ENCODE measurements at regions not wholly inside any gene's neighbourhood (a gene's known extent, or its start where the extent isn't known, plus 50 kb on each side); places are given as distances from the start of the nearest gene placed in this dataset.
A peak's percentile ranks its signal among the peaks of the same experiment; 100 is the strongest.
"Not testable (repeated sequence)": the region's sequence is repeated elsewhere in the genome, so short reads cannot be mapped to it uniquely, and the experiment has no call there.

- Mint-ChIP-seq H3K27me3 (ENCODE audit: low read depth) (peaks cover 7% of the 10 kb centered on the region), H3K27ac (ENCODE audit: unreplicated experiment) (no peak overlapping the region), H3K36me3 (ENCODE audit: low read depth) (peaks cover 3% of the 10 kb centered on the region), H3K4me3 (peak overlapping the region; percentile 41), H3K9me3 (peaks cover 4% of the 10 kb centered on the region), H3K4me1 (no peaks in the 10 kb centered on the region)
- DNase-seq (ENCODE audit: low read depth, low spot score): no peak
- no peak for TF ChIP-seq CTCF (conservative IDR thresholded peaks at IDR 0.05)
Measured at GRCh38 chr1:178036090-178036489, 57.8 kb upstream of the RASAL2 start.

DNA sequence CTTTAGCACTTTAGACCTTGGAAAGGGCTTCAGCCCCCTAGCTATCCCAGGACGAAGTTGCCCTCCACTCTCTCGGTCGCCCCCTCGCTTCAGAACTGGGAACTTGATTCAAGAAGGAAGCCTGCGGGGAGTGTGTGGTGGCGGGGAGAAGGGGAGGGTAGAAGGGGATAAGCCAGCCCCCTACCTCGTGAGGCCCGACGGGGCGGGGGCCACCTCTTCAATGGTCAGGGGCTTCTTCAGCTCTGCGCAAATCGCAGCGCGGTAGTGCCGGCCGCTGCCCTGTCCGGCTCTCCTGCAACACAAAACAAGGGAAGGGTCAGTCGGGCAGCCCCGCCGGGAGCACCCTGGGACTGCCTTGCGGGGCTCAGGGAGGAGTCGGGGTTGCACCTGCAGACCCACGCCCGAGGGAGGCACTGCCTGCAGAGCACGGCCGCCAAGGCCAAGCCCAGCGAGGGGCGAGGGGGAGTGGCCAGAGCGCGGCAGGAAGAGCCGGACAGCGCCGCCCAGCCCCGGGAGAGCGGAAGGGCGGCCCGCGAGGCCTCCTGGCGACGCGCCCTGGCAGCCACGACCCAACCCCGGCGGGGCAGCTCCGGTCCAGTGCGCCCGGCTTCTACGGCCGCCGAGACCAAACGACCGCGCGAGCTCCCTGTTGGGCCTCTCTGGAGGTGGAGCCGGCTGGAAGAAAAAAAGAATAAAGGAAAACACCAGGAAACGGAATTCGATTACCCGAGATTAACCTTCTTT, 56.2 kb upstream of the RASAL2 start:
- Mint-ChIP-seq H3K27me3 (ENCODE audit: low read depth) (peaks cover 7% of the 10 kb centered on the region), H3K4me3 (peak overlapping the region; percentile 72), H3K4me1 (no peaks in the 10 kb centered on the region), H3K27ac (ENCODE audit: unreplicated experiment) (no peak overlapping the region), H3K36me3 (ENCODE audit: low read depth) (peaks cover 5% of the 10 kb centered on the region), H3K9me3 (peaks cover 6% of the 10 kb centered on the region)
- DNase-seq (ENCODE audit: low read depth, low spot score): peak; percentile 68
- peak; percentile 53 for TF ChIP-seq CTCF (conservative IDR thresholded peaks at IDR 0.05)

DNA sequence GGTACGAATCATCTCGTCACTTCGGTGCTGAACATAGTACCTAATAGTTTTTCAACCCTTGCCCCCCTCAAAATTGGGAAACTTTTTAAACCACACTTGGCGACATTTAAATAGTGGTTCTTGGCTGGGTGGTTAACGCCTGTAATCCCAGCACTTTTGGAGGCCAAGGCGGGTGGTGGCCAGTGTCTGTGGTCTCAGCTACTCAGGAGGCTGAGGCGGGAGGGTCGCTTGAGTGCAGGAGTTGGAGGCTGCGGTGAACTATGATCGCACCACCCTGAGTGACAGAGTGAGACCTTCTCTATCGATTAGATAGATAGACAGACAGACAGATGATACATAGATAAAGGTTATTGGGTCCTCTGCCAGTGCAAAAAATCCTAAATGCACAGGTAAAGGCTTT, 55.5 kb upstream of the RASAL2 start:
- TF ChIP-seq CTCF (conservative IDR thresholded peaks at IDR 0.05): no peak
- DNase-seq (ENCODE audit: low read depth, low spot score): no peak
- peaks cover 7% of the 10 kb centered on the region for H3K27me3 Mint-ChIP-seq (ENCODE audit: low read depth)
- no peaks in the 10 kb centered on the region for H3K4me1 Mint-ChIP-seq
- peaks cover 6% of the 10 kb centered on the region for H3K9me3 Mint-ChIP-seq
- H3K4me3 Mint-ChIP-seq: peak overlapping the region; percentile 38
- H3K27ac Mint-ChIP-seq (ENCODE audit: unreplicated experiment): no peak overlapping the region
- H3K36me3 Mint-ChIP-seq (ENCODE audit: low read depth): peaks cover 5% of the 10 kb centered on the region

- Mint-ChIP-seq H3K4me1 (no peaks in the 10 kb centered on the region), H3K36me3 (ENCODE audit: low read depth) (peaks cover 5% of the 10 kb centered on the region), H3K27ac (ENCODE audit: unreplicated experiment) (no peak overlapping the region), H3K4me3 (no peak overlapping the region), H3K27me3 (ENCODE audit: low read depth) (peaks cover 7% of the 10 kb centered on the region), H3K9me3 (peaks cover 6% of the 10 kb centered on the region)
- DNase-seq (ENCODE audit: low read depth, low spot score): no peak
- TF ChIP-seq CTCF (conservative IDR thresholded peaks at IDR 0.05): no peak
Measured at GRCh38 chr1:178039891-178040290, 54.0 kb upstream of the RASAL2 start.

- not testable (repeated sequence) for H3K27me3 Mint-ChIP-seq (ENCODE audit: low read depth); H3K9me3 Mint-ChIP-seq; H3K27ac Mint-ChIP-seq (ENCODE audit: unreplicated experiment); H3K36me3 Mint-ChIP-seq (ENCODE audit: low read depth); H3K4me1 Mint-ChIP-seq; H3K4me3 Mint-ChIP-seq; DNase-seq (ENCODE audit: low read depth, low spot score)
Measured at GRCh38 chr1:178043940-178044339, 50.0 kb upstream of the RASAL2 start.
